RWPE1 (cell line): ENCODE measurements at regions not wholly inside any gene's neighbourhood (a gene's known extent, or its start where the extent isn't known, plus 50 kb on each side); places are given as distances from the start of the nearest gene placed in this dataset.

ENCODE experiments used
- CTCF ChIA-PET: fragments of 350-600 bp; sonication (Branson Sonifier 250); formaldehyde crosslinking; extraction: SDS; loops from one replicate; lab custom pipeline; 2021; lab: Yijun Ruan, JAX
- POLR2A ChIA-PET: fragments of 400-600 bp; formaldehyde crosslinking; extraction: SDS; loops from one replicate; lab custom pipeline; 2020; ENCODE audit warnings: antibody characterized with exemption; ENCODE audit not compliant: low non-redundant PET; lab: Yijun Ruan, JAX
- DNase-seq: peaks from one replicate; pipeline ENCODE4 v3.0.0; 2012; ENCODE audit warnings: low spot score
- H3K27ac ChIP-seq: fragments of 450-650 bp; 2 replicates; pipeline ENCODE4 v1.5.1; 2017
- TF ChIP-seq, protein P1 (sequence below): fragments of 450-650 bp; conservative IDR thresholded peaks from 2 replicates; pipeline ENCODE4 v1.5.1; 2017; ENCODE audit warnings: low read depth, mild to moderate bottlenecking

DNA sequence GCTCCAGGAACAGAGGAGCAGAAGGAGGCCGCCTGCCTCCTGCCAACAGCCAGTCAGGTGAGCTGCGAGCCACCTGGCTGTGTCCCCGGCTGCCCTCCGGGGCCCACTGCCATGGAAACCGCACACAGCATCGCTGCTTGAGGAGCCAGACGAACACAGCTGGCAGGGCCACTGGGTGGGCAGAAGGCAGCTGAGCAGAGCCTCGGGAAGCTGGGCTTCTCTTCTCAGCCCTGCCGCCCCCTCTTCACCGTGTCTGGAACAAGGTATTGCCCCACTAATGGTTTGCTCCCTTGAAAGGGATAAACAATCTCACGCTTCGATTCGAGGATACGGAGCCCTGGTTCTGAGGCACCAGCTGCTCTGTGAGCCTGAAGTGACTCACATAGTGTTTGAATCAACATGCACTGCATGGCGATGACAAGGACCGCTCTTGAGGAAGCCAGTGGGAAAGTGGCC lies 63.7 kb upstream of the RUFY1 start:
- TF ChIP-seq, protein P1, sequence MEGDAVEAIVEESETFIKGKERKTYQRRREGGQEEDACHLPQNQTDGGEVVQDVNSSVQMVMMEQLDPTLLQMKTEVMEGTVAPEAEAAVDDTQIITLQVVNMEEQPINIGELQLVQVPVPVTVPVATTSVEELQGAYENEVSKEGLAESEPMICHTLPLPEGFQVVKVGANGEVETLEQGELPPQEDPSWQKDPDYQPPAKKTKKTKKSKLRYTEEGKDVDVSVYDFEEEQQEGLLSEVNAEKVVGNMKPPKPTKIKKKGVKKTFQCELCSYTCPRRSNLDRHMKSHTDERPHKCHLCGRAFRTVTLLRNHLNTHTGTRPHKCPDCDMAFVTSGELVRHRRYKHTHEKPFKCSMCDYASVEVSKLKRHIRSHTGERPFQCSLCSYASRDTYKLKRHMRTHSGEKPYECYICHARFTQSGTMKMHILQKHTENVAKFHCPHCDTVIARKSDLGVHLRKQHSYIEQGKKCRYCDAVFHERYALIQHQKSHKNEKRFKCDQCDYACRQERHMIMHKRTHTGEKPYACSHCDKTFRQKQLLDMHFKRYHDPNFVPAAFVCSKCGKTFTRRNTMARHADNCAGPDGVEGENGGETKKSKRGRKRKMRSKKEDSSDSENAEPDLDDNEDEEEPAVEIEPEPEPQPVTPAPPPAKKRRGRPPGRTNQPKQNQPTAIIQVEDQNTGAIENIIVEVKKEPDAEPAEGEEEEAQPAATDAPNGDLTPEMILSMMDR, result no peak
- DNase-seq, result no peak
- H3K27ac ChIP-seq, result no peak overlapping the region
- CTCF ChIA-PET, result interaction anchor here (1.1 kb wide), 1 partner anchor 319 kb away, joined by 3 read pairs; no protein-coding TSS in a partner anchor
- POLR2A ChIA-PET, result no interaction called here

DNA sequence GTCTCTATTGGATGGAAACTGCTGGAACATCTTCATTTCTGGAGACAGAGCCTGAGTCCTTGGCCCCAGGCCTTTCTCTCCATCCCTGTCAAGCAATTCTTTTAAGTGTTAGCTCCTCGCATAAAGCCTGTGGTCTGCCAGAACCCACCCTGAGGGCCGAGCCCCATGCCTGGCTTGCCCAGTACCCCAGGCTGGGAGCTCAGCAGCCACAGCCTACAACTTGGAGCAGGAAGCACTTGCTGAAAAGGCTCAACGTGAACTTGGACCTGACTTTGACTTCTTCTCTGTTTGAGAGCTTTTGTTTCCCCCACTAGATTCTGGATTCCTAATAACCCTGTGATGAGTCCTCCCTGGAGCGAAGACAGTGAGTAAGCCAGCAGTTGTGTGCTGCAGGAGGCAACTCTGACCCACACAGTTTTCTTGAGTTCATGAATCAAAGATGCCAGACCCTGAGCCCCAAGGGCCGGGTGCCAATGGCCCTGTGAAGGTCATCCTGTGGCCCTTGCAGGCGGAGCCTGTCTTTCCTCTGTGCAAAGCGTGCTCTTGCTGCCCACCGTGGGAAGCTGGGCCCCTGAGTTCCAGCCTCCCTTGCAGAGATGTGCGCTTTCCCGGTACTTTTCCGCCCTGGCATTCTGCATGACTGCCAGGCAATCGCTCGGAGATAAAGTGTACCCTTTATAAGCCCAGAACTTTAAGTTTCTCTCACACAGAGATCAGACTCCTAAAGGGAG lies 64.3 kb upstream of the RUFY1 start:
- TF ChIP-seq, protein P1, result no peak
- CTCF ChIA-PET, result interaction anchor here (0.7 to 1.1 kb wide), 2 partner anchors 319 to 1058 kb away, joined by 3 read pairs; no protein-coding TSS in a partner anchor
- no peak for DNase-seq
- no peak overlapping the region for H3K27ac ChIP-seq
- POLR2A ChIA-PET, result no interaction called here

DNA sequence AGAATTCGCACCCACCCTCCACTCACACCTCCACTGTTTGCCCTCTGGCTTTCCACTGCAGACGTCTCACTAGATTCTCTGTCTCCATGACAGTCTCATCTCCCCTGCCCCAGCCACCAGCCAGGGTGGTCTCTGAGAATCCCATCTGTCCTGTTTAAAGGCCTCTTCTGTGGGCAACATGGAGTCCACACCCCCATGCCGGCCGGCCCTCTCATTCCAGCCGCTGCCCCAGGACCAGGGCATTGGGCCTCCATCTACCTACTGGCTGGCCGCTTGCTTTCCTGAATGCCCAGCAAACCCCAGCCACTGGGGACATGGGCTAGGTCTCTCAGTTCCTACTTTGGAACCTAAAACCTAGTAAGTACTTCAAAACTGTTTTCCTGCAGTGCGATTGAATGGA lies 65.6 kb upstream of the RUFY1 start:
- TF ChIP-seq, protein P1, result no peak
- CTCF ChIA-PET, result no interaction called here
- no peak for DNase-seq
- no peak overlapping the region for H3K27ac ChIP-seq
- POLR2A ChIA-PET, result no interaction called here

DNA sequence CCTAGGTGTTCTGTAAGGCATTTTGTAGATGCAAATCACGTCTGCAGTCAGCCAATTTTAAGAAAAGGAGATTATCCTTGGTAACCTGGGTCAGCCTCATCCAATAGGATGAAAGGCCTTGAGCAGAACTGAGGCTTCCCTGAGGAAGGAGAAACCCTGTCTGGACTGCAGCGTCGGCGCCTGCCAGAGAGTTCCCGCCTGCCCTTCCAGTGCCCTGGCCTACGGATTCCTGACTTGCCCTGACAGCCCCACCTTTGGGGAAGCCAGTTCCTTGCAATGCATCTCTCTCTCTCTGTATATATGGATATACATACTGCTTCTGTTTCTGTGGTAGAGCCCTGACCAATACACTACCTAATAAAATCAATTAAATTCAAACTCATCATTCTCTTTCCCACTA lies 66.2 kb upstream of the RUFY1 start:
- TF ChIP-seq, protein P1, result no peak
- no peak overlapping the region for H3K27ac ChIP-seq
- ChIA-PET POLR2A (no interaction called here), CTCF (no interaction called here)
- no peak for DNase-seq

DNA sequence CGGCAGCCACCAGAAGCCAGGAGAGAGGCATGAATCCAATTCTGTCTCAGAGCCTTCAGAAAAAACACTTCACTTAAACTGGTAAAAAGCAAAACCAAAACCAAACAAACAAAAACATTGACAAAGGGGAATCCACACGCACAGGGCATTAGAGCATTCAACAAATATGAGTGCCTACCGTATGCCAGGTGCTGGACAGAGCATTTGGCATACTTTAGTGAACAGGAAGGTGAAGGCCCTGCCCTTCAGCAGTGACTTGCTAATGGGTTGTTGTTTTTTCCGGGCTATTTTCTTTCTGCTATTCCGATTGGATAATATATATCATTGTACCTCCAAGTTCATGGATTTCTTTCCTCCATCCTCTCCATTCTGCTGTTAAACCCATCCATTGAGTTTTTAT lies 71.7 kb upstream of the RUFY1 start:
- ChIA-PET CTCF (no interaction called here), POLR2A (no interaction called here)
- DNase-seq, result no peak
- TF ChIP-seq, protein P1, result no peak
- H3K27ac ChIP-seq, result no peak overlapping the region

DNA sequence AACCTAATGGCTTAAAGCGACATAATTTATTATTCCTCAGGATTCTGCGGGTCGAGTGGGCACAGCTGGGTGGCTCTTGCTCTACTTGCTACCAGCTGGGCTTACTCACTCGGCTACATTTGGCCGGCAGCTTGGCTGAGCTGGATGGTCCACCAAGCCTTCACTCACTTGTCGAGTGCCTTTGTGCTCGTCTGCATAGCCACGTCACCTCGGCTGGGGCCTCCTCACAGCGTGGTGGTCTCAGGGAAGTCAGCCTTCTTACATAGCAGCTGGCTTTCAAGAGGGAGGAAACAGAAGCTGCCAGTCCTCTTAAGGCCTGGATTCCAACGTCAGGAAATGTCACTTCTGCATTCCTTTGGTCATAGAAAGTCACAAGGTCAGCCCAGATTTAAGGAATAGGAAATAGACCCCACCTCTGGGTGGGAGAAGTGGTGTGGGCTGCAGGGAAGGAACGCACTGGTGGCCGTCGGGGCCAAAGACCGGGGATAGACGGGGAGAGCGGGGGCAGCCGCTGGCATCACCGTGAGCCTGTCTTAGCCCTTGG lies 75.1 kb upstream of the RUFY1 start:
- TF ChIP-seq, protein P1, result no peak
- DNase-seq, result no peak
- CTCF ChIA-PET, result interaction anchor here (0.6 kb wide), 3 partner anchors 19 to 674 kb away, joined by 3 to 4 read pairs (median 3); no protein-coding TSS in a partner anchor
- POLR2A ChIA-PET, result interaction anchor here (0.5 kb wide), 1 partner anchor 13 kb away, joined by 6 read pairs; no protein-coding TSS in a partner anchor
- no peak overlapping the region for H3K27ac ChIP-seq
